ENCODE measurements at regions not wholly inside any gene's neighbourhood (a gene's known extent, or its start where the extent isn't known, plus 50 kb on each side); places are given as distances from the start of the nearest gene placed in this dataset.

DNA sequence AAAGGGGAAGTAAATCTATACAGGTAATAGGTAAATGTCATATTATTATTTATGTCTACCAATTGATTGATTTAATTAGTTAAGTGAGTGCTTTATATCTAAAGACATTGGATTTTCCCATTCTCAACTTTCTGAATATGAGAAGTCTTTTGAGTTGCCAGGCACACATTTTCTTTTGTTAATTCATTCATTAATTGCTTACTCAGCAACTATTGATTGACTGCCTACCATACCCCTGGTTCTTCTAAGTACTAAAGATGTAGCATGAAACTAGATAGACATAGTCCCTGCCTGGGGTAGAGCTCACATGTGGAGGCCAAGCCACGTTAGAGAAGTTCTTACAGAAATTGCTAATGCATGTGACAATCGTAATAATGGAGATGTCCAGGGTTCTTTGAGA, 253.1 kb upstream of the LYZL1 start:
- TF ChIP-seq, protein P1, sequence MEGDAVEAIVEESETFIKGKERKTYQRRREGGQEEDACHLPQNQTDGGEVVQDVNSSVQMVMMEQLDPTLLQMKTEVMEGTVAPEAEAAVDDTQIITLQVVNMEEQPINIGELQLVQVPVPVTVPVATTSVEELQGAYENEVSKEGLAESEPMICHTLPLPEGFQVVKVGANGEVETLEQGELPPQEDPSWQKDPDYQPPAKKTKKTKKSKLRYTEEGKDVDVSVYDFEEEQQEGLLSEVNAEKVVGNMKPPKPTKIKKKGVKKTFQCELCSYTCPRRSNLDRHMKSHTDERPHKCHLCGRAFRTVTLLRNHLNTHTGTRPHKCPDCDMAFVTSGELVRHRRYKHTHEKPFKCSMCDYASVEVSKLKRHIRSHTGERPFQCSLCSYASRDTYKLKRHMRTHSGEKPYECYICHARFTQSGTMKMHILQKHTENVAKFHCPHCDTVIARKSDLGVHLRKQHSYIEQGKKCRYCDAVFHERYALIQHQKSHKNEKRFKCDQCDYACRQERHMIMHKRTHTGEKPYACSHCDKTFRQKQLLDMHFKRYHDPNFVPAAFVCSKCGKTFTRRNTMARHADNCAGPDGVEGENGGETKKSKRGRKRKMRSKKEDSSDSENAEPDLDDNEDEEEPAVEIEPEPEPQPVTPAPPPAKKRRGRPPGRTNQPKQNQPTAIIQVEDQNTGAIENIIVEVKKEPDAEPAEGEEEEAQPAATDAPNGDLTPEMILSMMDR (IDR thresholded peaks at IDR 0.05; ENCODE audit: low read depth, low read length, missing control alignments): no peak
- no peak overlapping the region for H3K4me3 ChIP-seq (ENCODE audit: low read depth, low read length)
- DNase-seq (ENCODE audit: low read depth): no peak

DNA sequence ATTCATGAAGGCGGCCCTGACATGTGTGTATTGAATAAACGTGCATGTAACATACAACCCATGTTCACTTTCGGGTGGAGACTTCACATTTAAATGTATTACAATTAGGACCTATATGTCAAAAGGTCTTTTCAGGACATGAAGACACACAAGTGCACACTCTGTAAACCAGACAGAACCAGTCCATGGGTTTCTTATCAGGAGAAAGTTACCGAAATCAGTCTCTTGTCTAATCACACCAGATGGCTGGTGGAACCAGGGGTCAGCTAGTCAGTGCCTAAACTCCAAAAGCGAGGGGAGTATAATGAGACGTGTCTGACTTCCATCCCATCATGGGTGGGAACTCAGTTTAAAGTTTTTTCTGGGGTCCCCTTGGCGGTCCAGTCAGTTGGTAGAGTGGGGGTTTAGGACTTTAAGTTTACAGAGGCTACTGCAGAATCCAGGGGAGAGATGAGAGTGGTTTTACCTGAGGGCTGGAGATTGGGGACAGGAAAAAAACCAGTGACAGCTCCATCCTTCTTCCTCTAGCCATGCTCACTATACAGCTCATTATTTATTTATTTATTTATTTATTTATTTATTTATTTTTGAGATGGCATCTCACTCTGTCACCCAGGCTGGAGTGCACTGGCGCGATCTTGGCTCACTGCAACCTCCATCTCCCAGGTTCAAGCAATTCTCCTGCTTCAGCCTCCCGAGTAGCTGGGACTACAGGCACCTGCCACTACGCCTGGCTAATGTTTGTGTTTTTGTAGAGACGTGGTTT, 251.3 kb upstream of the LYZL1 start:
- no peak overlapping the region for H3K4me3 ChIP-seq (ENCODE audit: low read depth, low read length)
- no peak for DNase-seq (ENCODE audit: low read depth)
- TF ChIP-seq, protein P1 (IDR thresholded peaks at IDR 0.05; ENCODE audit: low read depth, low read length, missing control alignments): no peak

DNA sequence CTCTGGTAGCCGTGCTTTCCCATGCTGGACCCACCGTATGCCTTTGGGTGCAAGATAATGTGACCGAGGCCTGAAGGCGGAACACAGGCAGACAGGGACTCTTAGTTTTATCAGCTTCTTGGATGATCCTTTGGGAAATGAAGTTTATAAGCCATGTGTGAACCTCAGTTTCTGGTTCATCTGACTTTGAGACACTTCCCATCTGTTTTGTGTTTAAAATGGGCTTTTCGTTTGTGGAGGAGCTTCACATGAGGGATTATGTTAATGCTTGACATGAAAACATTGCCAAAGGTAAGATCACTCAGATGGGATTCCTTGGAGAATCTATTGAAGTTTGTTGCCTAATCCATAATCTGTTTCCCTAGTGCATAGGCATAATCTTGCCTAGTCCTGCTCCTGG, 249.8 kb upstream of the LYZL1 start:
- no peak for DNase-seq (ENCODE audit: low read depth)
- no peak overlapping the region for H3K4me3 ChIP-seq (ENCODE audit: low read depth, low read length)
- TF ChIP-seq, protein P1 (IDR thresholded peaks at IDR 0.05; ENCODE audit: low read depth, low read length, missing control alignments): no peak

DNA sequence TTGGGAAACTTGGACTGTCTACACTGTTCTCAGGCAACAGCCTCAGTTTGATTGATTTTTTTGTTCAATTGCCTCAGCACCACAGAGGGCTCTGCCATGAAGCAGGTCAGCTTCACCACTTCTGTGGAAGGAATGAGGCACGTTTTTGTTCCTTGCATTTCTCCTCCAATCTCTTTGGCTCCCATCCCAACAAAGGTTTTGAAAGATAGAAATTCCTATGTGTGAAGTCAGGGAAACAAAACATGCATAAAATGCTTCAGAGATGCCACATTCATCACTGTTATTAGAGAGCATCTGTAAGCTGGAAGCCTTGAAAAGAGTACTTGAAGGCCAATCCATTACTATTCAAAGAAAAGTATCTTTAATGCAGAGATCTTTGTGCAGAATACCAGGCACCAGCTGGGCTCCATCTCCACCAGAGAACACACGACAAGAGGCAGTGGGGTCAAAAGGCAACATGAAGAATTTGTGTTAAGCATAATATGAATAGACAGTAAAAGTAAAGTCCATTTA, 249.1 kb upstream of the LYZL1 start:
- DNase-seq (ENCODE audit: low read depth): no peak
- no peak overlapping the region for H3K4me3 ChIP-seq (ENCODE audit: low read depth, low read length)
- TF ChIP-seq, protein P1 (IDR thresholded peaks at IDR 0.05; ENCODE audit: low read depth, low read length, missing control alignments): no peak

DNA sequence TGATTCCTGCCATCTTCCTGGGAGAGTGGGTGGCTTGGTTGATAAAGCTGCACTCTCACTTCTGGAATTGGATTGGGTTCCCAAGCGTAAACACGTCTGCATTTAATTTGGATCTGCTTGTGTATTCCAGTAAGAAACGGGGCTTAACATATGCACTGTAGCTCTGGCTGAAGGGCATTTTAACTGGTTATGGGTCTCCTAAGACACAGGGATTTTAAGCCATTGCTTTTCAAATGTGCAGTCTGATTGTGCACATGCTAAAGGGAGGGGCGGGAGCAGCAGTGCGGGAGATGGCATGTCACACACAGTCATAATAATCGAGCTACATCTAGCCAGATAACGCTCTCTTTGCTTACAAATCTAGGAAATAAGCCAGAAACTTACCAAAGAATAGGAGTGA, 247.3 kb upstream of the LYZL1 start:
- H3K4me3 ChIP-seq (ENCODE audit: low read depth, low read length): no peak overlapping the region
- DNase-seq (ENCODE audit: low read depth): no peak
- TF ChIP-seq, protein P1 (IDR thresholded peaks at IDR 0.05; ENCODE audit: low read depth, low read length, missing control alignments): no peak

DNA sequence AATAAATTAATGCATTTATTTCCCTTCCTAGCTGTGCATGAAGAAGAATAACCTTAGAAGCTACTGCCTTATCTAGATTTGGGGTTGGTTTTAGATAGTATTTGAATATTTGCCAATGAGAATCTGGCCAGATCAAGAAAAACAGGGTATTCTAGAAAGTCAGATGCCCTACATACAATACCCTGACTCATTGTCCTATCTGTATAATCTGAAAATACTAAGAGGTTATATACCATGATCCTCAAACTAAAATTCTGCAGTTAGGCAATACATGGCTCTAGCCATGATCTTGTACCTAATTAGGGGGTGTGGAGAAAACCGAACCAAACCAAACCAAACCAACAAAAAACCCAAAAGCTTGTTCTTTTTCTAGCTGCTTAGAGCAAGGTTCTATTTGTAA, 240.4 kb upstream of the LYZL1 start:
- H3K4me3 ChIP-seq (ENCODE audit: low read depth, low read length): no peak overlapping the region
- no peak for DNase-seq (ENCODE audit: low read depth)
- TF ChIP-seq, protein P1 (IDR thresholded peaks at IDR 0.05; ENCODE audit: low read depth, low read length, missing control alignments): no peak

DNA sequence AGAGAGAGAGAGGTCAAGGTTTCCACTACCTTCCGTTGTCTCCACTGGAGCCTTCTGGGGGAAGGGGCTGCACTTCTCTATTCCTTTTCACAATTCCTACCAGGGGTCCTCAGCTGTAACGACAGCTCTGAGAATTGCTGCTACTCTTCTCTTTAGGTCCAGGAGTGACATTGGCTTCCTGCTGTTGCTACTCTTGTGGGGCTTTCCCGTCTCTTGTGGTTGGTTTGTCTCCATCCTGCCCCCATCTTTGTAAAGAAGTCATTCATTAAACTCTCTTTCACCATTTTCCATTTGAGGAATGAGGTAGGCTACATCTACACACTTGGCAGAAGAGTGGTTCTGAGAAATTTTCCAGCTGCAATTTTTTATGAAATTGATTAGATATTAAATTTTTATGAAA, 238.8 kb upstream of the LYZL1 start:
- TF ChIP-seq, protein P1 (IDR thresholded peaks at IDR 0.05; ENCODE audit: low read depth, low read length, missing control alignments): no peak
- no peak for DNase-seq (ENCODE audit: low read depth)
- H3K4me3 ChIP-seq (ENCODE audit: low read depth, low read length): no peak overlapping the region
